LNCAP (cell line): ENCODE measurements at regions not wholly inside any gene's neighbourhood (a gene's known extent, or its start where the extent isn't known, plus 50 kb on each side); places are given as distances from the start of the nearest gene placed in this dataset.

ENCODE experiments used
- CTCF ChIP-seq: fragments of 450-650 bp; IDR thresholded peaks from 2 replicates; pipeline ENCODE4 v1.5.1; 2017; ENCODE audit warnings: mild to moderate bottlenecking

- no peak for TF ChIP-seq CTCF
Observed at GRCh38 chr17:77366558-77367245, 225.9 kb downstream of the SEC14L1 start.

- TF ChIP-seq CTCF, result no peak
Observed at GRCh38 chr17:77369544-77369971, 228.8 kb downstream of the SEC14L1 start.

GRCh38 chr17:77370586-77370985, 229.8 kb downstream of the SEC14L1 start:
- TF ChIP-seq CTCF, result no peak

GRCh38 chr17:77371117-77371887, 230.5 kb downstream of the SEC14L1 start:
- TF ChIP-seq CTCF, result no peak

- no peak for TF ChIP-seq CTCF
Observed at GRCh38 chr17:77371888-77372443, 231.2 kb downstream of the SEC14L1 start.

GRCh38 chr17:77372444-77373298, 231.9 kb downstream of the SEC14L1 start:
- TF ChIP-seq CTCF, result no peak
